SJSA1 (cell line): ENCODE measurements at regions not wholly inside any gene's neighbourhood (a gene's known extent, or its start where the extent isn't known, plus 50 kb on each side); places are given as distances from the start of the nearest gene placed in this dataset.

Experiments used
- DNase-seq, 2 experiments: peaks; one replicate each; pipeline ENCODE4 v3.0.0-alpha.2; 2015 to 2020; ENCODE audit warnings: low spot score in 2 of 2, low read depth in 1 of 2
- H3K27ac ChIP-seq: fragments of 250-450 bp; sonication (Bioruptor Pico); 2 replicates; pipeline ENCODE4 v1.5.1; 2020; ENCODE audit warnings: mild to moderate bottlenecking, moderate library complexity
- H3K27me3 ChIP-seq: fragments of 250-450 bp; sonication (Bioruptor Pico); replicated peaks from 2 replicates; pipeline ENCODE4 v1.5.1; 2020; ENCODE audit warnings: mild to moderate bottlenecking, moderate library complexity
- H3K36me3 ChIP-seq: fragments of 250-450 bp; sonication (Bioruptor Pico); 2 replicates; pipeline ENCODE4 v1.5.1; 2020; ENCODE audit warnings: mild to moderate bottlenecking
- H3K4me1 ChIP-seq: fragments of 250-450 bp; sonication (Bioruptor Pico); replicated peaks from 2 replicates; pipeline ENCODE4 v1.6.1; 2021; ENCODE audit warnings: mild to moderate bottlenecking
- H3K4me3 ChIP-seq: fragments of 250-450 bp; sonication (Bioruptor Pico); 2 replicates; pipeline ENCODE4 v1.5.1; 2020; ENCODE audit warnings: mild to moderate bottlenecking
- H3K9me3 ChIP-seq: fragments of 250-450 bp; sonication (Bioruptor Pico); replicated peaks from 2 replicates; pipeline ENCODE4 v1.5.1; 2020; ENCODE audit warnings: mild to moderate bottlenecking

DNA sequence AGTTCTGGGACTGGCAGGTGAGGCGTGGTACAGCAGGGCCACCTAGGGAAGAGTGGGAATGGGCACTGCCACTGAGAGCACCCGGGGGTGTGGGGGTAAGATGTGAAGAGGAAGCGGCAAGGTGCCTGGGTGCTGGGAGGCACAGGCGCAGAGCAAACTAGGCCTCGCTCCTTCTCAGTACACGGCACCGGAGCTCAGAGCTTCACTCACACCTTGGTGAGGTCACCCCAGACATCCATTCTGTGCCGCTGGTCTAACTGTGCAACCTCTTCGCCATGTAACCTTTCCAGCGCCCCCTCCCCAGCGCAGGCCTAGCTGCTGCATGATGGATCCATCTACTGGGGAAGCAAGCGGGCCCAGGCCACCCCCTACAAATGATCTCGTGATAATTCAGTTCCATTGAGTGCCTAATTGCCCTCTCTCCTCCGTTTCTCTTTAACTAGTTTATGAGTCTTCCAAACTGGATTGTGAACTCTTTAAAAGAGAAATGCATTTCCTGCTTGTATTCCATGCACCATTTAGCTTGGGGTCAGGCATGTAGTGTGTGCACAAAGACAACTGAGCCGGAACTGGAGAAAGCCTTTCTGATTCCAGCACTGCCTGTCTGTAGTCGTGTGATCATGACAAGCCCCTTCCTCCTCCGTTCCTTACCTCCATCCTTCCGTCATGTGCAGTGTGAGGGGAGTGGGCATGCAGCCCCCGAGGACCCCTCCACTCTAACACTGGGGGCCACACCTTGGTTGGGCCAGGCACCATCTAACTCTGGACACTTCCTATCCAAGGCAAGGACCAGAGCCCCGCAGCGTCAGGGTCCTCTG is 1475.2 kb downstream of the TBC1D22A start:
- no peak overlapping the region for H3K4me3 ChIP-seq
- H3K36me3 ChIP-seq: no peaks in the 10 kb centered on the region
- H3K4me1 ChIP-seq: no peaks in the 10 kb centered on the region
- 0 out of 2 replicates have a peak, but pooled peaks cover 2% of the 10 kb centered on the region for H3K27me3 ChIP-seq
- H3K9me3 ChIP-seq: peaks cover 7% of the 10 kb centered on the region; the same call in 1 of the 2 replicates
- no peak overlapping the region for H3K27ac ChIP-seq
- DNase-seq: no peak

DNA sequence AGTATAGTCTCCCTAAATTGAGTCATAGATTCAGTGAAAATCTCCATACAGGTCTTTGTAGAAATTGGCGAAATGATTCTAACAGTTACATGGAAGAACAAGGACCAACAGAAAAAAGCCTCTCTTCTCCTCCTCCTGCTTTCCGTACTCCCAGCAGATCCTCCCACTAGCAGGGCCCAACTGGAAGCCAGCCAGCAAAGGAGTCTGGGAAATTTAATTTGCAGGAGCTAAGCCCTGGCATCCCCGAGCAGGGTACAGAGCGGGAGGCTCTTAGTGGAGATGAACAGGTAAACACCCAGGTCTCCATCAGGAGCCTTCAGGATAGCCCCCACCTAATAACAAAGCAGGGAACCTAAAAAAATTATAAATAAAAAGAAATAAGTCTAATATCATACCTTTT is 1473.8 kb downstream of the TBC1D22A start:
- no peak overlapping the region for H3K27ac ChIP-seq
- H3K36me3 ChIP-seq: no peaks in the 10 kb centered on the region
- no peaks in the 10 kb centered on the region for H3K27me3 ChIP-seq
- H3K4me1 ChIP-seq: no peaks in the 10 kb centered on the region
- H3K9me3 ChIP-seq: peaks cover 7% of the 10 kb centered on the region; the same call in 1 of the 2 replicates
- DNase-seq: peak in 1 of 2 experiments; percentile 30
- no peak overlapping the region for H3K4me3 ChIP-seq

DNA sequence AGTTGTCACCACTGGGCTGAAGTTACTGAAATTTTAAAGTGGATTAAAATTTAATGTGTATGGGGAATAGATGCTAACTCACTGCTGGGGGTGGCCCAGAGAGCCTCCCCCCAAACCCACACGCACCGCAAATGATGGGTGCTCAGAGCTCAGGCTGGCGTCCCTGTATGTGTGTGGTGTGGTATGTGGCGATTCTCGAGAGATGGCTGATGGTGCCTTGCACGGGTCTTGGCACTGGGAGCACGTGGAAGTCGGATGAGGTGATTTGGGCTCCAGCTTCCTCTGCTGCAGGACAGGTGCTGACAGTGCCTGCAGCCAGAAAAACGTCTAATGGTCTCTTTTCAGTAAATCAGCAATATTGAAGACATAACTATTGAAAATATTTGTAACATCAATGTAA is 1473.3 kb downstream of the TBC1D22A start:
- H3K27ac ChIP-seq: no peak overlapping the region
- no peaks in the 10 kb centered on the region for H3K4me1 ChIP-seq
- no peak overlapping the region for H3K4me3 ChIP-seq
- peaks cover 7% of the 10 kb centered on the region; the same call in 1 of the 2 replicates for H3K9me3 ChIP-seq
- peak in 1 of 2 experiments; percentile 20 for DNase-seq
- H3K27me3 ChIP-seq: no peaks in the 10 kb centered on the region
- no peaks in the 10 kb centered on the region for H3K36me3 ChIP-seq

DNA sequence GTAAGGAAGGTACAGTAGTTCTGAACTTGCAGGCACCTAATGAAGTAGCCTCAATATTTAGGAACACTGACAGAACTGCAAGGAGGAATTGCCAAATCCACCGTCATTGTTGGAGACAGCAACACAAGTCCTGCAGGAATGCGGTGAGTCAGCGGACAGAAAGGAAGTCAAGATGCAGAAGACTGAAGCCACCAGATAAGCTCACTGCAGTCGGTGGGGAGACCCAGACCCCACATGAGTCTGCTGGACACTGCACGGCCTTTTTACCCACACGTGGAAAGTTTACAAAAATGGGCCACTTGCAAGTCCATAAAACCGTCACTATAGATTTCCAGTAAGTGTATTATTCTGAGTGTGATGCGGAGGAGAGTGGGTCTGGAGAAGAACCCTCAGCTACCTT is 1471.6 kb downstream of the TBC1D22A start:
- H3K27me3 ChIP-seq: no peaks in the 10 kb centered on the region
- no peak overlapping the region for H3K27ac ChIP-seq
- peak in 1 of 2 experiments; percentile 31 for DNase-seq
- no peaks in the 10 kb centered on the region for H3K4me1 ChIP-seq
- no peaks in the 10 kb centered on the region for H3K36me3 ChIP-seq
- no peak overlapping the region for H3K4me3 ChIP-seq
- peaks cover 11% of the 10 kb centered on the region; the same call in 1 of the 2 replicates for H3K9me3 ChIP-seq

DNA sequence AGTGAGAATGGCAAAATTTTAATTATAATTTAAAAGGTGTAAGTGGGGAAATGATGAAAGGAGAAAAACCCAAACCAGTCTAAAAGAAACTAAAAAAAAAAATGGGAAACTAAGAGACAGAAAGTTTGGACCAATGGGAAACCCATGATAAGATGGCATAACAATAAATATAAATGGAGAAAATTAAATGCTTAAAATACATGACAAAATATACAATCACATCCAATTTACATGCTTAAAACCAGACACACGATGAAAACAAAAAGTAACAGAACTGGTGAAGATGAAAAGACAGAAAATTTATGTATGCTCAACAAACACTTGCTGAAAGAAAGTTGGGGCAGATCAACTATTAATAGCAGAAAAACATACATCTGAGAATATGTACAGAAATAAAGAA is 1471.1 kb downstream of the TBC1D22A start:
- Histone ChIP-seq H3K27ac (no peak overlapping the region), H3K27me3 (no peaks in the 10 kb centered on the region), H3K4me3 (no peak overlapping the region), H3K36me3 (no peaks in the 10 kb centered on the region), H3K4me1 (no peaks in the 10 kb centered on the region), H3K9me3 (peaks cover 11% of the 10 kb centered on the region; the same call in 1 of the 2 replicates)
- no peak for DNase-seq

DNA sequence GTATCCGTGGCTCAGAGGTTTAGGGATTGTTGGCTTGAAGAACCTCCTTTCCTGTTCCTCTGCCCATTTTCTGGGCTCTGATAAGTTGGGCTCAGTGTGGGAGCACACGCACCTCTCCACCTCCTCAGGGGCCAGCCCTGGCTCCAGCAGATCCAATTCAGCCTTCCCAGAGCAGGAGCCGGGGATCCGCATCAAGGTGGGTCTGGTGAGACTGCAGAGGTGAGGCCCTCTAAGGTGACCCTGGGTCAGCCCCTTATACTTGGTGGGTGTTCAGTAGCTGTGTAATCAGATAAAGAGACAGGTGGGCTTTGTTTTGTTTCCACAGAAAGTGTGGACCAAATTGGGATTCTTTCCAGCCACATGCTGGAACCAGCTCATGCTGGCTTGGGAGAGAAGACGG is 1466.0 kb downstream of the TBC1D22A start:
- Histone ChIP-seq H3K9me3 (peaks cover 4% of the 10 kb centered on the region; the same call in 1 of the 2 replicates), H3K36me3 (no peaks in the 10 kb centered on the region), H3K27me3 (no peaks in the 10 kb centered on the region), H3K4me3 (no peak overlapping the region), H3K27ac (no peak overlapping the region), H3K4me1 (no peaks in the 10 kb centered on the region)
- peak in 1 of 2 experiments; percentile 28 for DNase-seq

DNA sequence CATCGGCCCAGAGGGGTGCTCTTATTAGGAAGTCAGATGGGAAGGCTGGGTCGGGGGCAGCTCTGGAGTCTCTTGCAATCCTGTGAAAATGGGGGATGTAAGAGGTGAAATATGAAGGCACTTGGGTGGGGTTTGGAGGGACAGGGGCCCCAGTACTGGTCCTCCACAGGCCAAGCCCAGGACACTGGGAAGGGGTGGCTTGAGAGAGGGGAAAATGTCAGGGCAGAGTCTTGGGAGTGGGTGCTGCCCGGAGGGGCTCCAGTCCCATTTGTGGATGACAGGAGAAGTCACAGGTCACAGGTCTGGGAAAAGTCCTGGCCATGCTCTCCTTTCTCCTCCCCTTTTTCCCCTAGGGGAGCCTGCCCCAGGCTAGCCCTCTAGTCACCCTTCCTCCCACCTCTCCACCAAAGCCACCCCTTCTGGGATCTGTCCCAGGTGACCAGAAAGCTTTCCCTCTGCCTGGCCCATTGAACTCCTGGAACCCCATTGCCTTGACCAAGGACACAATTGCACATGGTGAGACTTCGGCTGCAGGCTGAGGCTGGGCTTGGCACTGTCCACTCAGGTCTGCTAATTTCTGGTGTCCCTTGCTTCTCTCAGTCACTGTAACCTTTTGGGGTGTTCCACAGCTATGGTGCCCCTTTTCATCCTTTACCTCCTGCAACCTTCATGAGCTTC is 1465.0 kb downstream of the TBC1D22A start:
- Histone ChIP-seq H3K27ac (no peak overlapping the region), H3K4me3 (no peak overlapping the region), H3K36me3 (no peaks in the 10 kb centered on the region), H3K27me3 (no peaks in the 10 kb centered on the region), H3K9me3 (peaks cover 4% of the 10 kb centered on the region; the same call in 1 of the 2 replicates), H3K4me1 (no peaks in the 10 kb centered on the region)
- peak in 1 of 2 experiments; percentile 31 for DNase-seq

DNA sequence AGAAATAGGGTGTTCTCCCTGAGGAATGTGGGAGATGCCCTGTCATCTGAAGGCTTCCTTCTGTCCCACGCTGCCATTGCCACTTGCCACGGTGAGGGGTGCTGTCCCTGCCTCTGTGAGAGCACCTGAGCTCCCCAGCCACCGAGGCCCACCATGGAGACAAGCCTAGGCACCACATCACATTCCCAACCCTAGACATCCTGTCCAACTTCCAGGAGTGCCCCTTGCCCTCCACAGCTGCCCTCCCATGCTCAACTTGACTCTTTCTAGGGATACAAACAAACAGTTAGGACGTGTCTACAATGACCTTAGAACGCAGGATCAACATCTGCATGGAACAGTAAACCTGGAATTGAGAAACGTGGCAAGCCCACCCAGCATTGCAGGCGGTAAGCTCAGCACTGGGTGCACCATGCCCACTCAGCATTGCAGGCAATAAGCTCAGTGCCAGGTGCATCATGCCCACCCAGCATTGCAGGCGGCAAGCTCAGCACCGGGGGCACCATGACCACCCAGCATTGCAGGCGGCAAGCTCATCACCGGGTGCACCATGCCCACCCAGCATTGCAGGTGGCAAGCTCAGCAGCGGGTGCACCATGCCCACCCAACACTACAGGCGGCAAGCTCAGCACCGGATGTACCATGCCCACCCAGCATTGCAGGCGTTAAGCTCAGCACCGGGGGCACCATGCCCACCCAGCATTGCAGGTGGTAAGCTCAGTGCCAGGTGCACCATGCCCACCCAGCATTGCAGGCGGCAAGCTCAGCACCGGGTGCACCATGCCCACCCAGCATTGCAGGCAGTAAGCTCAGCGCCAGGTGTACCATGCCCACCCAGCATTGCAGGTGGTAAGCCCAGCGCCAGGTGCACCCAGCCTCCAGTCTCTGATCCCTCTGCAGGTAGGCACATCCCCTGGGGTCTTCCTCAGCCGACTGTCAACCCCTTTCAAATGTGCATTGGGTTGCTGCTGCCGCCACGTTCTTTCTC is 1463.9 kb downstream of the TBC1D22A start:
- Histone ChIP-seq H3K27me3 (no peaks in the 10 kb centered on the region), H3K9me3 (peaks cover 4% of the 10 kb centered on the region; the same call in 1 of the 2 replicates), H3K4me1 (no peaks in the 10 kb centered on the region), H3K27ac (no peak overlapping the region), H3K4me3 (no peak overlapping the region), H3K36me3 (no peaks in the 10 kb centered on the region)
- peak in 1 of 2 experiments; percentile 16 for DNase-seq

DNA sequence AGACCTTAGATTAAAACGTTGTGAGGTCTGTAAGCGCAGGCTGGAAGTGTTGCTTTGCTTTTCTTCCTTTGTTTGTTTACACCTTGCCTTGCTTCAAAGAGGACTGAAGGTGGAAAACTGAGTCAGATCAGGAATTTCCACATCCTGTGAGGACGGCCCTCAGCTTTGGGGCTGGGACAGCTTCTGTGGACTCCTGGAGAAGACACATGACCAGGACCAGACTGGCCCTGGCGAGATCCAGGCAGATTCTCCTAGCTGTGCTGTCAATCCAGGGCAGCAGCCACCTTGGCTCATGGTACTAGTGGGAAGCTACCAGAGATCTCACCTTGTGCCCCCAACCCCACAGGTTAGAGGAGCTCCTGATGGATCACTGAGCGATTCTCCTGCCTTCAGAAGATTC is 1461.9 kb downstream of the TBC1D22A start:
- no peaks in the 10 kb centered on the region for H3K36me3 ChIP-seq
- peak in 1 of 2 experiments; percentile 30 for DNase-seq
- H3K4me1 ChIP-seq: no peaks in the 10 kb centered on the region
- no peaks in the 10 kb centered on the region for H3K27me3 ChIP-seq
- H3K4me3 ChIP-seq: no peak overlapping the region
- H3K9me3 ChIP-seq: no peaks in the 10 kb centered on the region
- no peak overlapping the region for H3K27ac ChIP-seq

DNA sequence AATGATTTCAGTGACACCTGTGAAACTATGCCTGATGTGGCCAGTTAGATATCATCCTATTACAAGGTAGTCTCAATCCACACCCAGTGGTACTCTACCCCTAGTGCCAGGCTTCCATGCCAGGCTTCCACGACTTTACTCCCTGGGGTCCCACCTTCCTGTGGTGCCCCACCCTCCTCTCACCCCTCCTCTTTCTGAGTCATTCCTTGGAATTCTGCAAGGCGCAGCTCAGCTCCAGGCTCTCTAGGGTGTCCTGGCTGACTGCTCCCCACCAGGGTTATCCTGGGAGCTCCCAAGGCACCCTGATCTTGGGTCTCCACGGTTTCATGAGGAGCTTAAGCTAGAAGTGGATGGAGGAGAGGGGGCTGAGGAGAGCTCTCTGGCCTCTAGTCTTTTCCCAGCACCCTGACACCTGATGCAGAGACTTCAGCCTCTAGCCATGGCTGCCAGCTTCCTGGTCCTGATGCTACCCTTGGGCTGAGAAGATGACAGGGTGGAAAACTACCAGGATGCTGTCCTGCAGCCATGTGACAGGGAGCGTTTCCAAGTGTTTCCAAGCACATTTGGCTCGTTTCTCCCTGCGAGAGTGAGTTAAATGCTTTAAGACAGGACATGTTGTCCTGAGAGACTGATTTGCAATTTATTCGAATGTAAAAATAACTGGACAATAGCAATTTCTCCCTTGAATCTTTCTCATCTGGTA is 1461.2 kb downstream of the TBC1D22A start:
- no peaks in the 10 kb centered on the region for H3K27me3 ChIP-seq
- H3K9me3 ChIP-seq: no peaks in the 10 kb centered on the region
- no peaks in the 10 kb centered on the region for H3K36me3 ChIP-seq
- no peak overlapping the region for H3K27ac ChIP-seq
- H3K4me1 ChIP-seq: no peaks in the 10 kb centered on the region
- peak in 1 of 2 experiments; percentile 19 for DNase-seq
- H3K4me3 ChIP-seq: no peak overlapping the region

DNA sequence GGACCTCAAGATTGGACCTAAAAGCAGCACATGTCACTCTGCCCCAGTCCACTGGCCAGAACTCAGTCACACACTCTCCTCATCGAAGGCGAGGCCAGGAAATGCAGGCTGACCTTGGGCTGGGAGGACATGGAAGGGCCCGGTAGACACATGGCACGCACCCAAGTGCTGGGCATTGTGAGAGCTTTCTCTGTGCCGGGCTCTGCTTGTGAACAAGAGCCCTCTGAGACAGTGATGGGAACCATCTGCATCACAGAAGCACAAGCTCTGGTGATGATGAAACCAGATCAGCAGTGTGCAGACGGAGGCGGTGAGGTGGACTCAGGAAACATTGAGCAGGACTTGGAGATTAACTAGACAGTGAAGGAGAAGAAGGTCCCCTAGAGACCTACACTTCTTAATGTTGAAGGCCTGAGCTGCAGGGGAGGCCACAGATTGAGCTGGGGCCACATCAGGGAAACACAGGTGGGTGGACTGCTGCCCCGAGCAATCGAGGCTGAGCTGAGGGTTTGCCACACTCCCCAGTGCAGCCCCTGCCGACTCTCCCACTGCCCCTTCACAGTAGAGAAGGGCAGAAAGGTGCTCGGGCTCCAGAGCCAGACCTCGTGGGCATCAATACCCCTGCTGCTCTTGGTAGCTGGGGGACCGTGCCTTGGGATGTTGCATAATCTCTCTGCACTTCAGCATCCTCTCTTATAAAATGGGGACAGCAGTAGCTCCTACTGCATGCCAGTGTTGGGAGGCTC is 1460.5 kb downstream of the TBC1D22A start:
- Histone ChIP-seq H3K4me3 (no peak overlapping the region), H3K9me3 (no peaks in the 10 kb centered on the region)

DNA sequence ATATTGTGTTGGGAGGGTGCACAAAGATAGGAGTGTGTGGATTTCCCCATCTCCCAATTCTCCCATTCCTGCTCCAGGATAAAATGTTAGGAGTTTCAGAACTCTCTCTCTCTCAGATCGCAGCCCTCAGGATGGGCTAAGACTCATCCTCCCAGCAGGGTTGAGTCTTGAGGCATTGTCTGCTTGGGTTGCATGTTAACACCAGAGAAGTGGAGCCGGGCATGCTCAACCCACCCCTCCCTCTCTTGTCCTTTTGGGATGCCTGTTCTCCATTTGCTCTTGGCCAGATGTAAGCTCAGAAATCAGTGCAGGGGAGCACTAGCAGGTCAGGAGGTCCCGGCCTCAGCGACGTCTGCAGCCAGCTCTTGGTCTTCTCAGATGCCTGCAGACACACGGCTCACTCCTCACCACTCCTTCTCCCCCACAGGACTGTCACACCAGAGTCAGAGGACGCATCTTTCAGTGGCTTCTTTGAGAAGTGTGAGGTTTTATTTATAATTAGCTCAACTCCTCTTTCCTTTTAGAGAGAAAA is 1456.5 kb downstream of the TBC1D22A start:
- H3K27me3 ChIP-seq: peaks cover 7% of the 10 kb centered on the region
- no peak overlapping the region for H3K4me3 ChIP-seq
- H3K4me1 ChIP-seq: no peaks in the 10 kb centered on the region
- H3K27ac ChIP-seq: no peak overlapping the region
- no peaks in the 10 kb centered on the region for H3K36me3 ChIP-seq
- no peaks in the 10 kb centered on the region for H3K9me3 ChIP-seq
- peak in 1 of 2 experiments; percentile 36 for DNase-seq

More for the DNA sequence above, 1460.5 kb downstream of the TBC1D22A start:
- H3K27me3 ChIP-seq: no peaks in the 10 kb centered on the region
- no peaks in the 10 kb centered on the region for H3K36me3 ChIP-seq
- no peaks in the 10 kb centered on the region for H3K4me1 ChIP-seq
- H3K27ac ChIP-seq: no peak overlapping the region
- DNase-seq: peak in 1 of 2 experiments; percentile 28
